WTC11 (cell line): ENCODE measurements at regions not wholly inside any gene's neighbourhood (a gene's known extent, or its start where the extent isn't known, plus 50 kb on each side); places are given as distances from the start of the nearest gene placed in this dataset.
A peak's percentile ranks its signal among the peaks of the same experiment; 100 is the strongest.

Experiments used
- ATAC-seq: fragments of 200-7000 bp; cut with Tn5 transposase; 2 replicates; pipeline ENCODE4 v1.10.0; 2021; ENCODE audit warnings: mild to moderate bottlenecking, moderate library complexity
- CTCF ChIA-PET: fragments of 300-600 bp; sonication (Branson Sonifier 250); formaldehyde crosslinking; loops from one replicate; lab custom pipeline; 2021; ENCODE audit warnings: antibody characterized with exemption; lab: Charles Lee
- POLR2A ChIA-PET: fragments of 350-600 bp; sonication (Branson Sonifier 250); formaldehyde crosslinking; loops from one replicate; lab custom pipeline; 2021; ENCODE audit warnings: antibody characterized with exemption; lab: Charles Lee
- DNase-seq: peaks from one replicate; pipeline ENCODE4 v3.0.0; 2021; ENCODE audit warnings: low spot score
- H3K27ac Mint-ChIP-seq: 2 replicates; pipeline ENCODE4 v1.8.0; 2021; ENCODE audit warnings: mixed read lengths
- H3K27me3 Mint-ChIP-seq: 2 replicates; pipeline ENCODE4 v1.8.0; 2021; ENCODE audit warnings: low read depth, mild to moderate bottlenecking, moderate library complexity, mixed read lengths
- H3K36me3 Mint-ChIP-seq: 2 replicates; pipeline ENCODE4 v1.8.0; 2021; ENCODE audit warnings: mixed read lengths
- H3K4me1 Mint-ChIP-seq: 2 replicates; pipeline ENCODE4 v1.8.0; 2022; ENCODE audit warnings: mixed read lengths
- H3K4me3 Mint-ChIP-seq: 2 replicates; pipeline ENCODE4 v1.8.0; 2021; ENCODE audit warnings: mild to moderate bottlenecking, moderate library complexity, mixed read lengths
- H3K9me3 Mint-ChIP-seq: 2 replicates; pipeline ENCODE4 v1.8.0; 2021; ENCODE audit warnings: mixed read lengths
- ATF1 ChIP-seq: sonication (generic); formaldehyde crosslinking; IDR thresholded peaks from 2 replicates; pipeline ENCODE4 v1.8.1; 2023; ENCODE audit warnings: mild to moderate bottlenecking, moderate library complexity, missing genetic modification reagents
- E2F4 ChIP-seq: sonication (generic); formaldehyde crosslinking; IDR thresholded peaks from 2 replicates; pipeline ENCODE4 v1.8.1; 2022; ENCODE audit warnings: low read depth, mild to moderate bottlenecking, moderate library complexity, missing genetic modification reagents, borderline replicate concordance
- E2F5 ChIP-seq: sonication (generic); formaldehyde crosslinking; IDR thresholded peaks from 2 replicates; pipeline ENCODE4 v1.8.1; 2022; ENCODE audit warnings: mild to moderate bottlenecking, moderate library complexity, missing genetic modification reagents
- FOXK1 ChIP-seq: sonication (generic); formaldehyde crosslinking; IDR thresholded peaks from 2 replicates; pipeline ENCODE4 v1.8.0; 2022; ENCODE audit warnings: mild to moderate bottlenecking, moderate library complexity, missing genetic modification reagents
- FOXP1 ChIP-seq: sonication (generic); formaldehyde crosslinking; IDR thresholded peaks from 2 replicates; pipeline ENCODE4 v1.8.0; 2022; ENCODE audit warnings: missing genetic modification reagents, mild to moderate bottlenecking, moderate library complexity, borderline replicate concordance
- GTF2I ChIP-seq: fragments of 250-450 bp; sonication (Bioruptor Pico); conservative IDR thresholded peaks from 2 replicates; pipeline ENCODE4 v1.4.0; 2021; ENCODE audit warnings: mild to moderate bottlenecking
- JAZF1 ChIP-seq: fragments of 250-450 bp; sonication (Bioruptor Pico); IDR thresholded peaks from 2 replicates; pipeline ENCODE4 v1.9.0; 2021; ENCODE audit warnings: moderate library complexity, mild to moderate bottlenecking, inconsistent platforms
- MAX ChIP-seq: sonication (generic); formaldehyde crosslinking; IDR thresholded peaks from 2 replicates; pipeline ENCODE4 v1.8.0; 2022; ENCODE audit warnings: mild to moderate bottlenecking, missing genetic modification reagents
- NR1H2 ChIP-seq: sonication (generic); formaldehyde crosslinking; IDR thresholded peaks from 2 replicates; pipeline ENCODE4 v1.9.0; 2021; ENCODE audit warnings: mild to moderate bottlenecking, moderate library complexity, missing genetic modification reagents
- NR3C1 ChIP-seq: sonication (generic); formaldehyde crosslinking; conservative IDR thresholded peaks from 2 replicates; pipeline ENCODE4 v1.8.1; 2023; ENCODE audit warnings: low read depth, mild to moderate bottlenecking, missing genetic modification reagents
- PREB ChIP-seq: sonication (generic); formaldehyde crosslinking; IDR thresholded peaks from 2 replicates; pipeline ENCODE4 v1.8.1; 2022; ENCODE audit warnings: mild to moderate bottlenecking, missing genetic modification reagents, moderate library complexity, borderline replicate concordance
- PRRX2 ChIP-seq: fragments of 250-450 bp; sonication (Bioruptor Pico); IDR thresholded peaks from 2 replicates; pipeline ENCODE4 v1.8.0; 2021; ENCODE audit warnings: mild to moderate bottlenecking
- SMAD4 ChIP-seq: sonication (generic); formaldehyde crosslinking; IDR thresholded peaks from 2 replicates; pipeline ENCODE4 v1.8.0; 2022; ENCODE audit warnings: mild to moderate bottlenecking, missing genetic modification reagents
- ZNF425 ChIP-seq: fragments of 250-450 bp; sonication (Bioruptor Pico); conservative IDR thresholded peaks from 2 replicates; pipeline ENCODE4 v1.9.0; 2021; ENCODE audit warnings: mild to moderate bottlenecking
- ZNF512 ChIP-seq: sonication (generic); formaldehyde crosslinking; IDR thresholded peaks from 2 replicates; pipeline ENCODE4 v1.8.1; 2022; ENCODE audit warnings: missing genetic modification reagents, borderline replicate concordance
- ZSCAN18 ChIP-seq: fragments of 250-450 bp; sonication (Bioruptor Pico); IDR thresholded peaks from 2 replicates; pipeline ENCODE4 v2.1.2; 2022; ENCODE audit warnings: mild to moderate bottlenecking, moderate library complexity

GRCh38 chr20:57012691-57013090 lies 253.8 kb downstream of the BMP7 start (continued):
- TF ChIP-seq ZNF425 (CRISPR knock-in tag) (no peak), E2F5 (CRISPR knock-in tag) (no peak), GTF2I (no peak), FOXK1 (no peak), ZNF512 (no peak)

- Mint-ChIP-seq H3K27ac (no peak overlapping the region), H3K4me3 (peak overlapping the region; percentile 55; the same call in 1 of the 2 replicates), H3K4me1 (peaks cover 19% of the 10 kb centered on the region), H3K9me3 (no peaks in the 10 kb centered on the region), H3K27me3 (peaks cover 36% of the 10 kb centered on the region), H3K36me3 (no peaks in the 10 kb centered on the region)
- no peak for TF ChIP-seq ZSCAN18
- TF ChIP-seq NR3C1 (CRISPR knock-in tag): no peak
- no peak for TF ChIP-seq JAZF1 (CRISPR knock-in tag)
- no peak for TF ChIP-seq MAX (CRISPR knock-in tag)
- TF ChIP-seq ATF1: no peak
- ATAC-seq (no peak), DNase-seq (no peak)
- ChIA-PET POLR2A (no interaction called here), CTCF (interaction anchor here (0.5 to 1.0 kb wide), 2 partner anchors 9 to 44 kb away, joined by 3 to 9 read pairs; no protein-coding TSS in a partner anchor)
Measured at GRCh38 chr20:57013217-57013616, 253.2 kb downstream of the BMP7 start.

- peaks cover 23% of the 10 kb centered on the region for H3K4me1 Mint-ChIP-seq
- peaks cover 37% of the 10 kb centered on the region for H3K27me3 Mint-ChIP-seq
- DNase-seq: peak; percentile 77
- H3K36me3 Mint-ChIP-seq: no peaks in the 10 kb centered on the region
- TF ChIP-seq ATF1: no peak
- TF ChIP-seq PRRX2 (CRISPR knock-in tag): no peak
- no peak for TF ChIP-seq NR1H2 (CRISPR knock-in tag)
- no peak for TF ChIP-seq E2F4
- TF ChIP-seq SMAD4 (CRISPR knock-in tag): no peak
- 0 out of 2 replicates have a peak, but pooled peaks have one; percentile 52 for TF ChIP-seq MAX (CRISPR knock-in tag)
- TF ChIP-seq FOXP1 (CRISPR knock-in tag): no peak
- TF ChIP-seq E2F5 (CRISPR knock-in tag): no peak
- TF ChIP-seq PREB (CRISPR knock-in tag): no peak
- H3K9me3 Mint-ChIP-seq: no peaks in the 10 kb centered on the region
- peak; percentile 99 for ATAC-seq
- ChIA-PET POLR2A (no interaction called here), CTCF (interaction anchor here (1.0 to 1.7 kb wide), 2 partner anchors 9 to 47 kb away, joined by 6 to 9 read pairs; no protein-coding TSS in a partner anchor)
- no peak overlapping the region for H3K27ac Mint-ChIP-seq
- peak overlapping the region; percentile 55 for H3K4me3 Mint-ChIP-seq
Measured at GRCh38 chr20:57013741-57014140, 252.7 kb downstream of the BMP7 start.
